ENCODE measurements at regions not wholly inside any gene's neighbourhood (a gene's known extent, or its start where the extent isn't known, plus 50 kb on each side); places are given as distances from the start of the nearest gene placed in this dataset.
A peak's percentile ranks its signal among the peaks of the same experiment; 100 is the strongest.

DNA sequence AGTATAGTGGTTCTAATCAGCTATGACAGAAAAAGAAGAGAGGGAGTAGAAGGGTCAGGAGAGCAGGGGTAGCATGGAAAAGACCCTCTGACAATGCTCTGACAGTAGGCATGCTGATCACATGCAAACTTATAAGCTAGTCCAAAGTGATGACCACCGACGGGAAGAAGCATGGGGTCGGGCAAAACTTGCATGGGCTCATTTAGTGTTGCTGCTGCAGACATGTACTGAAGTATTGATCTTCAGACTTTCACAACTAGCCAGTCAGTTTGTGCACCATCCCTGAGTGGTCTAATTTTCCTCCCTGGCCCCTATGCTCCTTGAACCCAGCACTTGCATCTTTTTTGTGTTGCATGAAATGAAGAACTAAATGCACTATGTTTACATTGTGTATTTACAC lies 225.4 kb downstream of the SYK start:
- TF ChIP-seq CTCF (IDR thresholded peaks at IDR 0.05; ENCODE audit: control insufficient read depth, extremely low read depth, insufficient read depth): no peak
- no peak for DNase-seq (ENCODE audit: low read depth)

DNA sequence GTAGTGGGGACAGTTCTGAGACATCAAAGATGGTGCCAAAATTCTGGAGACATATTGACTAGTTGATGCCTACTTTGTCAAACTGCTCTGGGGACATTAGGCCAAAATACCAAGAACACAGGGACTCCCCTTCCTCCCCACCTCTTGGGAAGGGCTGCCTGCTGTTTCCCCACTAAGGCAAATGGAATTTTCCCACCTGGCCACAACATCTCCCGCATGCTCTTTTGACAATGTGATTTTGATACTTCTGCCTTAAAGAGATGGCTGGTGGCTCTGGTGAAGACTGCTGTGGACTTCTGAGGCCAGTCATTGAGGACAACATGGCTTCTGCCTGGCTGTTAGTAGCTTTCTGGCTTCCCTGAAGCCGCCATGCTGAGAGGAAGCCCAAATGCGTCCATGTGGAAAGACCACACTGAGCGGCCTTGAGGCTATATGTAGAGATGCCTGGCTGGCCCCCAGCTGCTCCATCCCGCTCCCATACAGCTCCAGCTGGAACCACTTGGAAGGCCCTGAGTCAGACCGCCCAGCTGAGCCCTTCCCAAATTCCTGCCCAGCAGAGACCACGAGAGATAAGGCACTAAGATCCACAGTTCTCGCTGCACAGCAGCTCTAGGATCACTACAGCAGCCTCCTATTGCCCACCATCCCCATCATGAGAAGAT lies 226.7 kb downstream of the SYK start:
- TF ChIP-seq CTCF (IDR thresholded peaks at IDR 0.05; ENCODE audit: control insufficient read depth, extremely low read depth, insufficient read depth): no peak
- DNase-seq (ENCODE audit: low read depth): no peak
- no peak overlapping the region for H3K4me3 ChIP-seq (ENCODE audit: low read depth, low read length)

More for the DNA sequence above, 225.4 kb downstream of the SYK start:
- no peak overlapping the region for H3K4me3 ChIP-seq (ENCODE audit: low read depth, low read length)

- DNase-seq (ENCODE audit: low read depth): no peak
- TF ChIP-seq CTCF (IDR thresholded peaks at IDR 0.05; ENCODE audit: control insufficient read depth, extremely low read depth, insufficient read depth): no peak
- no peak overlapping the region for H3K4me3 ChIP-seq (ENCODE audit: low read depth, low read length)
Observed at GRCh38 chr9:91029650-91030361, 228.2 kb downstream of the SYK start.

DNA sequence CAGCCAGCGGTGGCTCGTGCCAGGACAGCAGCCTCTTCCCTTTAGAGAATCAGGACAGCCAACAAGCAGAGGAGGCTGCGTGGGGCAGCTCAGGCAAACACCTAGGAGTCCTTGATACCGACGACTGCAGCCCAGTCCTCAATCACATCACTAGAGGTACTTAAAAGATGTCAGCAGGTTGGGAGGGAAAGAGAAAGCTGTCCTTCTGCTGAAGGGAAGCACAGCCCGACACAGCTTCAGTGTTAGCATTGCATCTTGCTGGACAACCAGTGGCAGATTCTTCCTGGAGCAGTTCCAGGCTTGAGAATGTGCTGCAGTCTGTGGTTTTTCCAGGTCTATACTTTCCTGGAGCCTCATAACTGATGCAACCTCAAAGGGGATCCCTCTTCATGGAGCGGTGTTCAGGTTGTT lies 230.5 kb downstream of the SYK start:
- no peak for DNase-seq (ENCODE audit: low read depth)
- H3K4me3 ChIP-seq (ENCODE audit: low read depth, low read length): no peak overlapping the region
- TF ChIP-seq CTCF (IDR thresholded peaks at IDR 0.05; ENCODE audit: control insufficient read depth, extremely low read depth, insufficient read depth): no peak

DNA sequence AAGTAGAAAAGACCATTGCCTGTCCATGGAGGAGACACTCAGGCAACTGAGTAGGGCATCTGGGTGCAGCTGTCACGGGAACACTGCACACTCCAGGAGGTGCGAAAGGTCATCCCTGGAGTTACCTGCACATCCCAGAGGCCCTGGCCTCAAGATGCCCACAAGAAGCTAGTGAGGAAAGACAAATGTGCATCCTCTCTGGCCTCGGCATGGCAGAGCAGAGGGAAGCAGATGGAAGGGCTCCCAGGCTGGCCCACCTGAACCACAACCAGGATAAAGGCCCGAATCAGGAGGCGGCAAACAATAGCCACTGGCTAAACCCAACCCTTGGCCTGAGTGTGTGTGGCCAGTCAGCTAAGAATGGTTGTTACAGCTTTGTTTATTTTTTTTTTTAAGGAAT lies 231.7 kb downstream of the SYK start:
- no peak for DNase-seq (ENCODE audit: low read depth)
- TF ChIP-seq CTCF (IDR thresholded peaks at IDR 0.05; ENCODE audit: control insufficient read depth, extremely low read depth, insufficient read depth): no peak
- no peak overlapping the region for H3K4me3 ChIP-seq (ENCODE audit: low read depth, low read length)

DNA sequence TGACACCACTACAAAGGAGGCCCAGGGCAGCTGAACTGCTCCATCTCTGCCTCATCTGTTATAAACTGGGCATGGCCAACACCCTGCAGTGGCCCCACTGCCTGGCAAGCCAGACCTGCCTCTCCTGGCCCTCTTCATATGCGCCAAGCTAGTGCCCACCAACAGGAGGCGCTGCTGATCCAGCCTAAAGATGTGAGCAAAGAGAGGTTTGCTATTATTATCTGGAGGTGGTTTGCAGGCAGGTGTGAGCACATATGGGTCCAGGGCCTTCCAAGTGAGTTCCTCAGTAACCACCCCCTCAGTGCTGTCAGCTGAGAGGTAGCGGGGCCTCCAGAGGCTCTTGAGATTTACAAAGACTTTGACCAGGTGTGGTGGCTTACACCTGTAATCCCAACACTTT lies 232.2 kb downstream of the SYK start:
- TF ChIP-seq CTCF (IDR thresholded peaks at IDR 0.05; ENCODE audit: control insufficient read depth, extremely low read depth, insufficient read depth): peak; percentile 38
- DNase-seq (ENCODE audit: low read depth): no peak
- H3K4me3 ChIP-seq (ENCODE audit: low read depth, low read length): no peak overlapping the region
